Adipocyte (in vitro differentiated cells): ENCODE measurements at regions not wholly inside any gene's neighbourhood (a gene's known extent, or its start where the extent isn't known, plus 50 kb on each side); places are given as distances from the start of the nearest gene placed in this dataset.

Experiments used
- DNase-seq: peaks from one replicate; pipeline ENCODE4 v3.0.0-alpha.2; 2015; ENCODE audit warnings: low read depth
- H3K27me3 ChIP-seq: replicated peaks from 2 replicates; pipeline ENCODE4 v1.7.0; 2013; ENCODE audit warnings: mild to moderate bottlenecking, low read length, moderate library complexity; ENCODE audit not compliant: control insufficient read depth, insufficient read depth
- H3K36me3 ChIP-seq: 2 replicates; pipeline ENCODE4 v1.7.0; 2013; ENCODE audit warnings: low read length, mild to moderate bottlenecking, moderate library complexity; ENCODE audit not compliant: control insufficient read depth, insufficient read depth, severe bottlenecking
- H3K4me1 ChIP-seq: 2 replicates; pipeline ENCODE4 v1.7.0; 2013; ENCODE audit warnings: mild to moderate bottlenecking, low read length, moderate library complexity; ENCODE audit not compliant: control insufficient read depth, insufficient read depth
- H3K4me3 ChIP-seq: 2 replicates; pipeline ENCODE4 v1.7.0; 2013; ENCODE audit warnings: mild to moderate bottlenecking, low read length, moderate library complexity
- H3K9ac ChIP-seq: 2 replicates; pipeline ENCODE4 v1.7.0; 2013; ENCODE audit warnings: mild to moderate bottlenecking, low read length, moderate library complexity
- H3K9me3 ChIP-seq: 2 replicates; pipeline ENCODE4 v1.7.0; 2013; ENCODE audit warnings: mild to moderate bottlenecking, low read length, moderate library complexity; ENCODE audit not compliant: control insufficient read depth

DNA sequence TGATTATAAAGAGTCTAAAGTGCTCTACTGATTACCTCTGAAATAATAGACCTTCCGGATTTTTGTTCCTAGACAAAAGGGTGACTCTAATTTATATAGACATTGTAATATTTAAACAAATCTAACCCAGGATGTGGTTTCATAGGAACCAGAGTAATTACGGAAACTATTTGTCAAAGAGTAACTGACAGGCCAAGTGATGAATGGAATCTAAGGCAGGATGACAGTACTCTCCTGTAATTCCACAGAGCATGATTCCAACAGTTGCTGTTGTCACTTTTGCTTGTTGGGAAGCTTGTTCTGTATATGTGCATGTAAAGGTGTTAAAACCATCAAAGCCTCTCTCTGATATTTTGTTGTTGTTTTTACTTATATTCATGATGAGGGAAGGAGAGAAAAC lies 1141.0 kb downstream of the IGSF11 start:
- peaks cover 7% of the 10 kb centered on the region for H3K9me3 ChIP-seq
- H3K4me1 ChIP-seq: peaks cover 19% of the 10 kb centered on the region
- no peak for DNase-seq
- no peak overlapping the region for H3K4me3 ChIP-seq
- H3K9ac ChIP-seq: no peak overlapping the region
- H3K27me3 ChIP-seq: no peaks in the 10 kb centered on the region
- no peaks in the 10 kb centered on the region for H3K36me3 ChIP-seq

DNA sequence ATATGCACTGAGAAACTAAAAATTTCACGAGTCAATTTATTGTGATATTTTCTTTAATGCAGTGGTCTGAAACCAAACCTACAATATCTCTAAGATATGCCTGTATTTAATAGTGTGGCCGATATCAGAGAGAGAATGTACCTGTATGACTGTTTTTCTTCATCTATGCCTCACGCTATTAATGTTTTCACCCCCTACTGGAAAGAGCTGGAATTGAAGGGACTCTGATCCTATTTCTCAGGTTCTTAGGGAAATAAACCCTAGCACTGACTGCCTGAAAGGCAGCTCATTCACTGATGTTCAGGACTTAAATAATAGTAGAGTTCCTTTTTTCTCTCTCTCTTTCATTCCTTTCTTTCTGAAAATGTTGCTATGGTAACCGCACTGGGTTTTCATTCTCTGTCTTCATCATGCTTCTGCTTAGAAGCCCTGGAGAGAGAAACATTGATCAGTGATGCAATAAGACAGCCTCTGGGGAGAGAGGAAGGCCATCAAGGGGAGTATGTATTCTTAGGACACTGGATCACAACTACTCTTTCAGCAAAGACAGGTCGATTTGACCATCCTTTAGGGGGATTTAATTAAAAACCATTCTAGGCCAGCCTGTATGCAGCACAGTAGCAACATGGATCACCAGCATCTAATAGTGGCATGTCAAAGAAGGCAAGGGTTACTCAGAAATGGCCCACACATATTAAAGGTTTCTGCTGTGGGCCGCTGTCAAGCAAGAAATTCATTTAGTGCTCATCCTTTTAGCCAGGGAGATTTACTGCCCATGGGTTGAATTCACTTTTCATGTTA lies 1135.7 kb downstream of the IGSF11 start:
- Histone ChIP-seq H3K4me1 (peaks cover 18% of the 10 kb centered on the region), H3K4me3 (no peak overlapping the region), H3K9me3 (peaks cover 7% of the 10 kb centered on the region), H3K9ac (no peak overlapping the region), H3K36me3 (no peaks in the 10 kb centered on the region), H3K27me3 (no peaks in the 10 kb centered on the region)
- no peak for DNase-seq

DNA sequence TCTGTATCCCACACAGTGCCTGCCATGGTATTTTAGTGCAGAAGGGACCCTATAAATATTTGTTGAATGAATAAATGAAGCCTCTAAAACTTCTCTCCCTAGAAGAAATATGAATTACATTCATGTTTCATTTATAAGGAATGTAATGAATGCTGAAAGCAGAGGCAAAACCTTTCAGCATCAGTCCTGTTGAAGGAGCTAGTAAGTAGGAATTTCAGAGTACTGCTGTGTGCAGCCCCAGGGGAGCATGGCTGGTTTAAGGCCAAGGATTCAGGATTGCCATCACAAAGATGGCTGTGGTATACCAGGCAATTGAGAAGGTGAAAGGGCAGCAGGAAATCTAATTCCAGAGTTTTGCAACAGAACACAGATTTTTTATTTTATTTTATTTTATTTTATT lies 1131.4 kb downstream of the IGSF11 start:
- H3K4me1 ChIP-seq: peaks cover 19% of the 10 kb centered on the region
- H3K4me3 ChIP-seq: no peak overlapping the region
- no peaks in the 10 kb centered on the region for H3K9me3 ChIP-seq
- peak; percentile 93 for DNase-seq
- no peaks in the 10 kb centered on the region for H3K27me3 ChIP-seq
- no peaks in the 10 kb centered on the region for H3K36me3 ChIP-seq
- H3K9ac ChIP-seq: peak overlapping the region; percentile 53

DNA sequence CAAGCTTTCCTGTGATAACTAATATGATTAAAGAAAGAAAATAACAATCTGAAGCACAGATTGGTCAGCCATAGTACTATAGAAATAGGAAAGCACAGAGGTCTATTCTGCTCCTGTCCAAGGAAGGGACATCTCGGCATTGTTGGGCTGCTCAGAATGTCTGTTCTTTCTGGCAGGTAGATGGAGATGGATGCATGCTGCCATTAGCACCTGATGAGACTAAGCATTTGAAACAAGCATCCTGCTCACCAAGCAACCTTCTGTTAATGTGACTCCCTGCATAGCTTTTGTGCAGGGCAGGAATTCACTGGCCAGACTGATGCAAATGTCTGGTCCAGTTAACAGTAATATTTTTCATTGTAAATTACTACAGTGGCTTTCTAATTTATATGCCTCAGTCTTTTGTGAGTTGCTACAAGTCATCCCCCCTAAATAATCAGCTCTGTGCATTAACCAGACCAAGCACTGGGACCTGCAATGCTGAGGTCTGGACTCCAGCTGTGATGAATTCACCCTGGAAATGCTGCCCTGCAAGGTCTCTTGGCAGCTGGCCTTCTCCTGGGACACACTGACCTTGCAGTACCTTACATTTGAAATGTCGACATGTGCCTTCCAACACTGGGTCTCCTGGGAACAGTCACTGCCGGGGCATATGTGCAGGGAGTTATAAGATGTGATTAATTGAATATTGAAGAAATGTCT lies 1123.7 kb downstream of the IGSF11 start:
- Histone ChIP-seq H3K36me3 (no peaks in the 10 kb centered on the region), H3K27me3 (no peaks in the 10 kb centered on the region), H3K4me1 (peaks cover 3% of the 10 kb centered on the region), H3K9me3 (no peaks in the 10 kb centered on the region), H3K9ac (no peak overlapping the region), H3K4me3 (no peak overlapping the region)
- peak; percentile 13 for DNase-seq

DNA sequence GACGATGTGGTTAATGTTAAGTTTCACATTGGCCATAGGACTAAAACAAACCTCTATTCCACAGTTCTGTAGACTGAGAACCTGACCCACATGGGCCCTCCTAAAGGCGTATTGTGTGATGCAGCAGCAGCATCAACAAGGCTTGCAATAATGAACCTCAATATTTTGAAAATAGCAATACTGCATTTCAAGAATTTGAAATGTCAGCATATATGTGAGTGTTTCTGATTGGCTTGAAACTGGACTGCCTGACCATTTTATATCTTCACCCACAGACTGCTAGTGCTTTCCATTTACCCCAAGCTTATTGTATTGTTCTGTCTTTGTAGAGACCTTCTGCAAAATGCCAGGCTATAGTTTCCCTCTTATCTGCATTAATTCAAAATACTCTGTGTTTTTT lies 1122.3 kb downstream of the IGSF11 start:
- no peaks in the 10 kb centered on the region for H3K27me3 ChIP-seq
- H3K4me1 ChIP-seq: peaks cover 3% of the 10 kb centered on the region
- DNase-seq: no peak
- H3K4me3 ChIP-seq: no peak overlapping the region
- H3K9ac ChIP-seq: no peak overlapping the region
- H3K9me3 ChIP-seq: no peaks in the 10 kb centered on the region
- H3K36me3 ChIP-seq: no peaks in the 10 kb centered on the region

DNA sequence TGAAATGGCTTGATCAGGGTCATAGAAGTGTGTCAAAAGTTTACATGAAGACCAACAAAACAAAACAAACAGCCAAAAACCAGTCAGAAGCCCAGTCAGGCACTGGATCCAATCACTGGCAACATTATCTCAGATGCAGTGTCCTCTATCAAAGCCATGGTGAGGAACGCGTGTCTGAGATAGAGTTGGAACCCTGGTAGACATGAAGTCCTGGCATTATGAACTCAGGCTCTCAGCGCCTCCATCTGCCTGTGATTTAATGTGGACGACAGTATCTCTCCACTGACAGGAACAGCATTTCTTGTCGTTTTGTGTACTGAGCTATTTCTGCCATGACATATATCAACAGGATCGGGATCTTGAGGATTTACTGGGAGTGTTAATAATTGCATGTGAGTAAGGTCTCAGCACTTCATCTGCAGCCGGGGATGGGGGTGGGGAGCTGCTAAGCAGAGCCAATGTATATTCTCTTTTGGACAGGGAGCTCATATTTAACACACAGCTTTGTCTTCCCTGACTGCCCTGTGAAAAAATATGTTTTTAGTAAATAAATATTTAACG lies 1120.0 kb downstream of the IGSF11 start:
- no peak overlapping the region for H3K9ac ChIP-seq

DNA sequence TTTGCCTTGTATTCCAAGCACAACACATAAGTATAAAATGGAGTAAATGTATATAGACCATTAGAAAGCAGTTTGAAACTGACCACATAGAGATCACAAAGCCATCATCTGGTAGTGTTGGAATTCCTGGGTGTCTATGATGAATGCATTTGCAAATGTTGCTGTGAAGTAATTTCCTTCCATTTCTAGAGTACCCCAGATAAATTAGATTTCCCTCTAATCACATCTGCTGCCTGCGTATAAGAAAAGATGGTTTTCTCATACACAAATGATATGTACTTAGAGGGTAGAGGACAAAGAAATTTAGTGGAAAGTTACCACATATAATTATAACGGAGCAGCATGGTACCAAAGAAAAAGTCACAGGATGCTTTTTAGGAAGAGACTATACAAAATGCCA lies 1117.8 kb downstream of the IGSF11 start:
- Histone ChIP-seq H3K9ac (no peak overlapping the region), H3K4me1 (no peaks in the 10 kb centered on the region), H3K27me3 (no peaks in the 10 kb centered on the region), H3K9me3 (no peaks in the 10 kb centered on the region), H3K4me3 (no peak overlapping the region), H3K36me3 (no peaks in the 10 kb centered on the region)
- no peak for DNase-seq

More for the DNA sequence above, 1120.0 kb downstream of the IGSF11 start:
- H3K27me3 ChIP-seq: no peaks in the 10 kb centered on the region
- H3K4me3 ChIP-seq: no peak overlapping the region
- no peaks in the 10 kb centered on the region for H3K36me3 ChIP-seq
- no peaks in the 10 kb centered on the region for H3K9me3 ChIP-seq
- no peak for DNase-seq
- peaks cover 3% of the 10 kb centered on the region for H3K4me1 ChIP-seq

DNA sequence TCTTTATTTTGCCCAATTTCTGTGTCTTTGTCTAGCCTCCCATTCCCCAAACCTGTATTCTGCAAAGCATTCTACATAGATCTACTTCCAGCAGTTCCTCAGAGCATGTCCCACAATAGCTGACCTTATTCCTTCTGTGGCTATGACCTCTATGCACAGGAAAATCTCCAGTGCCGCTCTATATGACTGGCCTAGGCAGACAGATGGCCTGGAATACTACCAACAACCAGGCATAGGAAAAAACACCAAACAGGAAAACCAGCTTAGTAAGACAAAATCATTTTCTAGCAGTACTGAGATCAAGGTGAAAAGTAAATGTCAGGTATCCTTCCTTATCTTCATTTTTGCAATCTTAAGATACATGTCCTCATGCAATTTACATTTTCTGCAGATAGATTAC lies 1115.0 kb downstream of the IGSF11 start:
- no peaks in the 10 kb centered on the region for H3K27me3 ChIP-seq
- no peaks in the 10 kb centered on the region for H3K36me3 ChIP-seq
- H3K9me3 ChIP-seq: no peaks in the 10 kb centered on the region
- no peak overlapping the region for H3K4me3 ChIP-seq
- no peaks in the 10 kb centered on the region for H3K4me1 ChIP-seq
- no peak overlapping the region for H3K9ac ChIP-seq
- no peak for DNase-seq

DNA sequence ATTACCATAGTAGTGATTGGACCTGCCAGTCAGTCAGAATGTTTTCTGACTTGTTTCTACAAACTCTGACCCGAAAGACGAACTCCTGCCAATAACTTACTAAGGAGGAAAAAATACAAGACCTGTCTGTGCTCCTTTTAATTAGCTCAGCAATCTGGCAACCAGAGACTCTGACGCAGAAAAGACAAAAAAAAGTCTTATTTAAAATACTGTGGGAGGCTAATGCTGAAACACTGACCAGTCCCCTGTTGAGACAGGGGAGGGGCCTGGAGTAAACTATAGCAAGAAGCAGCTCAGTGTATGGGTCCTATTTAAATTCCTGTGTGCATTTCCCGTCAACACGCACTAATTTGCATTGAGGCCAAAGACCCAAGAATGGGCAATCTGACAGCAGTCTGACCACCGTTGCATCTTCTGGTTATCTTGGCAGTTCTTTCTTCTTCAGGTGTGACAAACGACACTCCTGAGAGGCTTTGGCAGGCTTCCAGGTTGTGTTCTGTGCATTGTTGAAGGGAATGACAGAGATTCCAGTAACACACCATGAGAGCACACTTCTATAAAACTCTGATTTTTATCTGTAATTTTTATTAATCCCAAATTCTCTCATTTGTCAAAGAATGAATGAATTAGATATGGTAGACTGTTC lies 1114.3 kb downstream of the IGSF11 start:
- DNase-seq: no peak
- no peaks in the 10 kb centered on the region for H3K27me3 ChIP-seq
- no peak overlapping the region for H3K9ac ChIP-seq
- no peaks in the 10 kb centered on the region for H3K9me3 ChIP-seq
- H3K36me3 ChIP-seq: no peaks in the 10 kb centered on the region
- no peaks in the 10 kb centered on the region for H3K4me1 ChIP-seq
- no peak overlapping the region for H3K4me3 ChIP-seq

DNA sequence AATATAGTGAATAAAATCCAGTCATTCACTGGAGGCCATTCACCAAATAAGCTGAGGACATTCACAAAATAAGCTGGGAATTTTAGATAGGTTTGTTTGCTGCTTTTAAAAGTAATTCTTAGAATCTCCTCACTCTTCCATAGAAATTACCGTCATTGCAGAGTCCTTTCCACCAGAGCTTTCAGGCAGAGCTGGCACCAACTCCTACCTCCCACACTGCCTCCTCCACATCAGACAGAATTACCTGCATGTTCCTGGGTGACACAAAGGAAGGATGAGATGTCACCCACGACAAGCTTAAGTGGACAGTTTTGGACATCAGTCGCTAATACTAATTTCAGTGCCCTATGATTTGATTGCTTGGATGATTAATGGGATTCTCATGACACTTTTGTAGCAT lies 1113.2 kb downstream of the IGSF11 start:
- no peaks in the 10 kb centered on the region for H3K27me3 ChIP-seq
- no peaks in the 10 kb centered on the region for H3K4me1 ChIP-seq
- H3K4me3 ChIP-seq: no peak overlapping the region

DNA sequence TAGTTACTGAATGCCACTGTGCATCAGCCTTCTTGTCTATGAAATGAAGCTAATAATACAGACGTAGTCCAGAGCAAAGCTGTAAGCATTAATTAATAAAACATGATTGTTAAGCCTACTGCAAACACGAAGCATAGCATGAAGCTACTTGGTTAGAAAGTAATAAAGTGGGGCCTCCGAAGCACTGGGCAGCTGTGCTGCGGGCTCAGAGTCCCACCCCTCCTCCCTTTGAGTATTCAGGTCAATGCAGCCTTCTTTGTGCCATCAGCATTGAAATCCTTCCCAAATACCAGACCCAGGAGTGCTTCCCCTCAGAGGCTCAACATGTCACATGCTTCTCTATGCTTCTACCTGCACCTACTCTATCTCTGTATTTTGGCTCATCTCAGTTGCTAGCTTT lies 1112.6 kb downstream of the IGSF11 start:
- no peaks in the 10 kb centered on the region for H3K9me3 ChIP-seq
- H3K4me3 ChIP-seq: no peak overlapping the region
- H3K9ac ChIP-seq: no peak overlapping the region
- H3K36me3 ChIP-seq: no peaks in the 10 kb centered on the region
- no peaks in the 10 kb centered on the region for H3K27me3 ChIP-seq
- no peaks in the 10 kb centered on the region for H3K4me1 ChIP-seq
- DNase-seq: no peak

More for the DNA sequence above, 1113.2 kb downstream of the IGSF11 start:
- no peak for DNase-seq
- no peaks in the 10 kb centered on the region for H3K9me3 ChIP-seq
- H3K9ac ChIP-seq: no peak overlapping the region
- no peaks in the 10 kb centered on the region for H3K36me3 ChIP-seq
